Limb (tissue), 2 donors: ENCODE measurements at regions not wholly inside any gene's neighbourhood (a gene's known extent, or its start where the extent isn't known, plus 50 kb on each side); places are given as distances from the start of the nearest gene placed in this dataset.

ENCODE experiments used
- DNase-seq, 2 donors: peaks; one replicate each; pipeline ENCODE4 v3.0.0-alpha.2; 2016; ENCODE audit errors: extremely low spot score in 2 of 2

DNA sequence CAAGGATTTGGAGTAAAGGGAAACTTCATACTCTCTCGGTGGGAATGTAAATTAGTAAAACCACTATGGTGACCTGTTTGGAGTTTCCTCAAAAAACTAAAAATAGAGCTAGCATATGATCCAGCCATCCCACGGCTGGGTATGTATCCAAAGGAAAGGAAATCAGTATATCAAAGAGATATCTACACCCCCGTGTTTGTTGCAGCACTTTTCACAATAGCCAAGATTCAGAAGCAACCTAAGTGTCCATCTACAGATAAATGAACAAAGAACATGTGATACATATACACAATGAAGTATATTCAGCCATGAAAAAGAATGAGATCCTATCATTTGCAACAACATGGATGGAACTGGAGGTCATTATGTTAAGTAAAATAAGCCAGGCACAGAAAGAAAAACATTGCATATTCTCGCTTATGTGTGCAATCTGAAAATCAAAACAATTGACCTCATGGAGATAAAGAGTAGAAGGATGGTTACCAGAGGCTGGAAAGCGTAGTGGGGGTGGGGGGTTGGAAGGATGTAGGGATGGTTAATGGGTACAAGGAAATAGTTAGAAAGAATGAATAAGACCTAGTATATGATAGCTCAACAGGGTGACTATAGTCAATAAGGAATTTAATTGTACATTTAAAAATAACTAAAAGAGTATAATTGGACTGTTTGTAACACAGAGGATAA is 468.0 kb downstream of the BCAT1 start:
- no peak for DNase-seq

DNA sequence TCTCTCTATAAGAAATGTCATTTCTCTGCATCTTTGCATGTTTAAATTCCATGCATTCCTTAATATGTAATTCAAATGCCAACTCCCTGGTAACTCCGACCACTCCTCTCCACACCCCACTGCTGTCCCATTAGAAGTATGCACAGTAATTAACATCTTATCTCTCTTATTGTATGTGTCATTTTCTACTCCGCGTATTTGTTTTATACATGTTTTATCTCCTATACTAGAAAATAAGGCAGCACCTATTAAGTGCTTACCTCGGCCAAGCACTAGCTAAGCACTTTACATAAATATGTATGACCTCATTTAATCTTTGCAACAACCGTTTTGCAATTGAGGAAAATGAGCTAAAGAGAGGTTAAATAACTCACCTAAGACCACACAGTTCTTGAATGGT is 469.8 kb downstream of the BCAT1 start:
- DNase-seq: no peak

DNA sequence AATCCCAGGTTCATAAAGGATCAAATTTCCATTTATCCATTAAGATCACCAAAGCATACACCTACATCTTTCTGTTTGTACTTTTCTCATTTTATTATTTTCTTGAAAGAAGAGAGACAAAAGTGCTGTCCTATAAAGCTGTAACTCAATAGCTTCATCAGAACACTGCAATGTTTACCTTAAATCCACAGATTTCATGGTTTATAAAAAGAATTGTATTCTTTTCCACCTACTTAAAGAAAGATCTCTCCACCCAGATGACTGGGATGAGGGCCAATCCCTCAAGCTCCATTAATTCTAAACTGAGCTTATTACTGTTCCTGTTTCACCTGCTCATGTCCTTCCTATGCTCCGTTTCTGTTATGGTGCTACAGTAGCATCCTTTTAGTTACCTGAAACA is 470.6 kb downstream of the BCAT1 start:
- DNase-seq: no peak

DNA sequence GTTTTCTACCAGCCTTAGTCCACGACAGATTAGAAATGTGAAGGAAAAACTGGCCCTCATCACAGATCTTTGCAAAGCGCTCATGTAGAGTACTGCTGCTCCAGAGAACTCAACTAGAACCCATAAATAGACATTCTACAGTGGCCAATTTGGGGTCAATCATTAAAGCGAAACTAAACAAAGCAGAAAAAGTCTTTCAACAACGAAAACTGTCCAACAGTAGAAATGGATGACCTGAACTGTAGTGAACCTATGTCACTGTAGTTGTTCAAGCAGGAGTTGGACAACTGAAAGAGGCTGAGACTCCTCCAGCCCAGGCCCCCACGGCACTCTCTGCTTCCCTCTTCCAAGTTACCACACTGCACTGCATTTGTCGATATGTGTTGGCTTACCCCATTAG is 472.6 kb downstream of the BCAT1 start:
- DNase-seq: no peak

DNA sequence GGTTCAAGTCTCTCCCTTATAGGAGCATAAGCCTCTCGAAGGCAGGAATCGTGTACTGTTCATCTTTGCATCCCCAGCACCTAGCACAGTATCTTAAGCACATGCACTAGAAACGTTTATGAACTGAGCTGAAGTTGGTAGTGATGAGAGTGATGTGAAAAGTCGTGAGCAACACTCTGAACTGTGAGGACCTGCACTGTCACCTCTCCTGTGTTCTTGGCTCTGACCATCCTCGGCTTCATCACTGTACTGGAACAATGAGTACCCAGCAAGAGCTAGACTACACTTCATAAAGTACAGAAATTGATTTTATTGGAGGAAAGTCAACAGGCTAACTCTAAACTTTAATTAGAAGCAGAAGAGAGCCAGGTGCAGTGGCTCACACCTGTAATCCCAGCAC is 473.6 kb downstream of the BCAT1 start:
- no peak for DNase-seq

DNA sequence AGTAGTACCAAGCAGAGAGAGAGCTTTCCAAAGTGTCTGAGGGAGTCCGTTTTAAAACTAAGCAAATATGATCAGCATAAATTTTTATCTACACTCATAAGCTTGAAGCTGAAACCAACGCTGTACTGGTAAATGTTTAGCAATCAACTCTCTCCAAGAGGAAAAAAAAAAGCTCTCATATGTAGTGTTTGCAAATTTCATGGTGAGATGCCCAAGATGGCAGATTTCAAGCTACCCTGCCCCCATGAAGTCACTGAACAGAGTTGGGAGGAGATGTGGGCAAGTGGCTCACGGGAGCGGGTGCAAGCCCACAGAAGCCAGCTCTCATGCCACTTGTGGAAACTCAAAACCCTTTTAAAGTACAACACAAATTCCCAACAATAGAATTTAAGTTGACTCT is 475.8 kb downstream of the BCAT1 start:
- DNase-seq: no peak

DNA sequence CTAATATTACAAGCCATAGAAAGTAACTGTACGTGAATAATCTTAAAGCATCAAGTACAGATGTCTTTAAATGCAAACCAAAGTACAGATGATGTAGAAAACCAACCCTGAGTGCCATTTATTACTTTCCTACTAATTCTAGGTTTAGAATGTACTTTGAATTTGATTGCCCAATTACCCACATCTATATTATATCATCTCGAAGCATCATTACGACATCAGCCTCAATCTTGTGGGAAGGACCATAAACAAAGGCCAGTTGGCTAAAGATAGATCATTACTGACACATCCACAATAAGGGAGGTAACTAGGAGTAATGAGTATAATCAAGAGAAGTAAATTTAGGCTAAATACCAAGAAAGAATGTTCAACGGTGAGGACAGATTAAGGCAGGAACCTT is 478.9 kb downstream of the BCAT1 start:
- no peak for DNase-seq

DNA sequence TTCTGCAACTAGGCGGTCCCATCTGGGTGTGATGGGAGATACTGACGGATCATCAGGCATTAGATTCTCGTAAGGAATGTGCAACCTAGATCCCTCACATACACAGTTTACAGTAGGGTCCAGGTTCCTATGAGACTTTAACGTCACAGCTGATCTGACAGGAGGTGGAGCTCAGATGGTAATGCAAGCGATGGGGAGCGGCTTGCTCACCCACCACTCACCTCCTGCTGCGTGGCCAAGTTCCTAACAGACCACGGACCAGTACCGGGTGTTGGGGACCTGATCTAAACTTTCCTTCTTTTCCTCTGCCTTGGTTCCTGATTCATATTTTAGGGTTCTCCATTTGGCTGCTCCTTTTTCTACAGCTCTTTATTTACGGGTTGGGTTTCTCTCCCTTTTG is 479.8 kb downstream of the BCAT1 start:
- no peak for DNase-seq

DNA sequence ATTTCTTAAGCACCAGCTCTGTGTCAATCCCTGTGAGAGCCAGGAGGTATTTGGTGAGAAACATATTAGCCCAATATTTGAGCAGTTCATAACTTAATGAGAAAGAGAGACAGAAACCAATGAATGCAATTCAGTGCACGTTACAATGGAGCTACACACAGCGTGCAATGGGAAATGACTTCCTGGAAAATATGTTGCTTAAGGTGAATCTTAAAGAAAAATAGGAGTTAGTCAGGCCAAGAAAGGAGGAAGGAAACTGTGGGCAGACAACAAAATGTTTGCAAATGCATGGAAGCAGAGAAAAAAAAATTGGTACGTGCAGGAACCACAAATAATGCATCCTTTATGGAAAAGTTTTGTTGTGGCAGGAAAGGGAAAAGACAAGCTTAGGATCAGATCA is 481.7 kb downstream of the BCAT1 start:
- DNase-seq: no peak

DNA sequence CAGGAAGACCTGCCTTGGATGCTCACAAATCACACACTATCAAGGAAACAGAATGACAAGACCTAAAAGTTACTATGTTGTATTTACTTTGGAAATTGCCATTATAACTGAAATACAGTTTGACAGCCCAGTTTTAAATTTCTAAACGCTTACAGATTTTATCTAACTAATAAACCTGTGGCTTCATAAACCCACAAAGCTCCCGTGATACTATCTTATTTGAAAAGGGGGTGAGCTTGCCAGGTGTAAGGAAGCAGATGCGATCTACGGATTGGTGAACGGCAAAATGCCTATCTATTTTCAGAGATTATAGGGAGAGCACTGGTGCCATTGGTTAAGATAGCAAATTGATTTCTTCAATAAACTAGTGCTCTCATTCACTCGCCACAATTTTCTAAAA is 485.5 kb downstream of the BCAT1 start:
- DNase-seq: no peak

DNA sequence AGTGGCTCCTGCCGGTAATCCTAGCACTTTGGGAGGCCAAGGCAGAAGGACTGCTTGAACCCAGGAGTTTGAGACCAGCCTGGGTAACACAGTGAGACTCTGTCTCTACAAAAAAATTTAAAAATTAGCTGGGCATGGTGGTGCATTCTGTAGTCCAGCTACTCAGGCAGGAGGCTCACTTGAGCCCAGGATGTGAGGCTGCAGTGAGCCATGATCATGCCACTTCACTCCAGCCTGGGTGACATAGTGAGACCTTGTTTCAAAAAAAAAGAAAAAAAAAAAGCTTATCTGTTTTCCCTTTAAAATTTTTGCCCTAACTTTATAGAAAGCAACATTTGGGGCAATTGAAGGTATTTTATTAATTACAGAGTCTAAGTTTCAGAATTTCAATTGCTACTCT is 486.0 kb downstream of the BCAT1 start:
- no peak for DNase-seq

DNA sequence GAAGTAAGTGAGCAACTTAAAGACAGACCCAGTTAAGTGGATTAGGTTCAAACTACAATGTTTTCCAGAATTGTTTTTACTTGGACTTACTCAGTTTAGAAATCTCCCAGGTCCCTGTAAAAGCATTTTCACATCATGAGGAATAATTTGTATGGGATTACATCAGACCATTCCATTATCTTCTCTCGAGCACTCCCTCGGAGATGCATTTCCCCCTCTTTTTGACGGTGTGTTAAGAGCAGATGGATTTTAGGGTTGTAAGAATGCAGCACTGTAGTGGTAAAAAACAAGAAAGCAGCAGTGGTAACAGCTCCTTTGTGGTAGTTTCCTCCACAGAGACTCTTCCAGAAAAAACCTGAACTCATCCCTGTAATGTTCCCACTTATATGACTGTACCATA is 488.4 kb downstream of the BCAT1 start:
- DNase-seq: no peak

DNA sequence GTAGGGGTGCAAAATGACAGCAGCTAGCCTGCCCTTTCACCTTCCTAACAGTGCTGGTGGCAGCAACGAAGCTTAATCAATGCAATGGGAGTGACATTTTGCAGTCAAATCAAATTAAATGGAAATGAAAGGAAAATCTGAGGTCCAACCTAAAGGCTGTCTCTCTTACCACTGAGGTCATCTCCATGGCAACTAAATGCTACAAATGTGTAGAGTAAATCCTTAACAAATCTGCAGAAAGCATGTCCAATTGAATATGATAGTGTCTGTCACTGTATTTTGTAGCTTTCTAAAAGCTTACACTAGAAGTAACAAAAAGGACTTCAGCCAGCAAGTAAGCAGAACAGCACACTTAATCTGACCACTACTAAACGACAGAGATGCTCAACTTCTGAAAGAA is 488.8 kb downstream of the BCAT1 start:
- DNase-seq: no peak

DNA sequence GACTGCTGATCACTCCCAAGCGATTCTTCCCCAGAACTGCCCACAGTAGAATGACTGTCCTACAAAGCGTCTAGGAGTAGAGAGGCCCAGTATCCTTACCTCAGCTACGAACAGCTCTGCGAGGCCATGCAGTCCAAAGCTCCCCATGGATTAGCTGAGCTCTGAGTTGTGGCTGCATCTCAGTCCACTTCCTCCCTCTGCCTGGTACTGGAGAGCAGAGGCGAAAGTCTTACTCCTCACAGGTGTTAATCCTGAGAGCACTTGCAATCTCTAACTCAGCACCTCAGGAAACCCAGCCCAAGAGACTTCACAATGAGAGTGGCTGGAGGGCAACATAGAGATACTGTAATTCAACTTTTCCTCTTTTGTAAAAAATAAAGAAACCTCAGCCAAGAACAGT is 493.1 kb downstream of the BCAT1 start:
- no peak for DNase-seq

DNA sequence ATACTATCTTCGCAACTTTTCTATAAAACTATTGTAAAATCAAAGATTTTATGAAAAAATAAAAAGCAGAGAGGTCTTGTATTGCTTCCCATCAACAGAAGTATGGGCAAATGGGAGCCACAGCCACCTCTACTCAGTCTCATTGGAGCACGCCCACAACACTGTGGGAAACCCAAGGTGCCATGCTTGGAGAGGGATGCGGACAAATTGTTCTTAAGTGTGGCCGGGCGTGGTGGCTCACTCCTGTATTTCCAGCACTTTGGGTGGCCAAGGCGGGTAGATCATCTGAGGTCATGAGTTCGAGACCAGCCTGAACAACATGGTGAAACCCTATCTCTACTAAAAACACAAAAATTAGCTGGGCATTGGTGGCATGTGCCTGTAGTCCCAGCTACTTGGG is 498.2 kb upstream of the SOX5 start:
- DNase-seq: no peak

DNA sequence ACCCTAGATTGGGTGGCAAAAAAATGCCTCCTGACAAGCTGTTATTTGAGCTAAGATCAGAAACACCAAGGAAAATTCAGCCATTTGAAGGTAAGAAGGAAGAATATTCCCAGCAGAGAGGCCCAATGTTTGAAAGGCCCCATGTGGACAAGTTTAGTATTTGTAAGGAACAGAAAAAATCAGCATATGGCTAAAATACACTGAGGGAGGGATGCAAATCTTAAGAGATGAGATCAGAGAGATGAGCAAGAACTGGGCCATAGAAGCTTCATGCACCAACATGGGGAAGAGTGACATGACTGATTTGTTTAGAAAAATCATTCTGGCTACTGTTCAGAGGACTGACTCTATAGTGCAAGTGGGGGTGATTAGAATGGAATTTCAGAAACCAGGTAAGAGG is 496.8 kb upstream of the SOX5 start:
- no peak for DNase-seq

DNA sequence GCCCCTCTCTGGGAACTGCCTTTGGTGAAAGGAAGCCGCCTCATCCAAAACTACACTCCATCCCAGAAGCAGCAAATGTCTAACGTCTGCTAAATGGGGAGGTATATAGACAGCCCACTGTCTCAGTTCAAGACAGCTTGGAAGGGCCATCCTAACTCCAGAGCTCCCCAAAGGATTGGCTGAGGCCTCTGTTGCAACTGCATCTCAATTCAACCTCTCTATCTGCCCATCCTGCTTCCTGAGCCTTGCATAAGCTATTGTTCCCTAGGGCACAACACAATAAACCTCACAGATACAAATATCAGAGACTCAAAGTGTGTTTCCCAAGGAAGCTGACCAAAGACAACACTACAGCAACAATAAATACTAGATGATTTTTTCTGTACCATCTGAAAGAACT is 495.2 kb upstream of the SOX5 start:
- no peak for DNase-seq

DNA sequence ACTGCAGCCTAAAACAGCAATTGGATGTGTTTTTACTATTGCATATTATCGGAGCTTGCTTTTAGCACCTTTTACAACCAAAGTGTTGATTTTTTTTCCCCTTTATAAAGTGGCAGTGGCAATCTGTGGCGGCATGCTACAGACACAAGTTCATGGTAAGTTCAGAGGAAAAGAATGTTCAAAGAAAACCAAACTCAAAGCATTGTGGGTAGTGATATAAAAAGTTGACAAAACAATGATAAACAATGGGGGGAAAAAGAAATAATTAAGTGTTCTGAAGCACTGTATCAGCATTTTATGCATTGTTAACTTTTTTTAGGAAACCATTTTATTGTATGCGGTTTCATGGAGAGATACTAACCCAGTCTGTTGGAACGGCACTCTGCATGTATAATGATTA is 492.0 kb upstream of the SOX5 start:
- no peak for DNase-seq

DNA sequence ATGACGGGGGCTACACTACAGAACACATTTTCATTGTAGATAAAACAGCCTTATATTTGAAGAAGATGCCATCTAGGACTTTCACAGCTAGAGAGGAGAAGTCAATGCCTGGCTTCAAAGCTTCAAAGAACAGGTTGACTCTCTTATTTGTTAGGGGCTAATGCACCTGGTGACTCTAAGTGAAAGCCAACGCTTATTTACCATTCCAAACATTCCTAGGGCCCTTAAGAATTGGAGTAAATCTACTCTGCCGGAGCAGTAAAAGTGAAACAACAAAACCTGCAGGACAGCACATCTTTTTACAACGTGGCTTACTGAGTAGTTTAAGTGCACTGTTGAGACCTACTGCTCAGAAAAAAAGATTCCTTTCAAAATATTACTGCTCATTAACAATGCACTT is 487.2 kb upstream of the SOX5 start:
- no peak for DNase-seq

DNA sequence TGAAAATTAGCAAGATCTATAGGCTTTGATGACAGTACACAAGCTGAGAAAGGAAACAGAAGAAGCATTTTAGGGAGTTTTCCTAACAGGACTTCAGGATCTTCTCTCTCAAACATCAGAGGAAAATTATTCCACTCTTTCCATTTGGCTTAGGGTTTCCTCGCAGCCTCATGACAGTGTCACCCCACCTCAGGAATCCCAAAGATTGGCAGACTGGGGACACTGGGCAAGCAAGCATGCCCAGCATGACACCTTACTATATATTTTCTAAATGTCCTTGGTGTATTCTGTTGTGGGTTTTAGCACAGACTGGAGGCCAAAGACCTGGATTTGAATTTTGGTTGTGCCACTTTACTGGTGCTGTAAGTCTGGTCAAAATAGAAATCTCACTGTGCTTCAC is 482.4 kb upstream of the SOX5 start:
- DNase-seq: no peak

DNA sequence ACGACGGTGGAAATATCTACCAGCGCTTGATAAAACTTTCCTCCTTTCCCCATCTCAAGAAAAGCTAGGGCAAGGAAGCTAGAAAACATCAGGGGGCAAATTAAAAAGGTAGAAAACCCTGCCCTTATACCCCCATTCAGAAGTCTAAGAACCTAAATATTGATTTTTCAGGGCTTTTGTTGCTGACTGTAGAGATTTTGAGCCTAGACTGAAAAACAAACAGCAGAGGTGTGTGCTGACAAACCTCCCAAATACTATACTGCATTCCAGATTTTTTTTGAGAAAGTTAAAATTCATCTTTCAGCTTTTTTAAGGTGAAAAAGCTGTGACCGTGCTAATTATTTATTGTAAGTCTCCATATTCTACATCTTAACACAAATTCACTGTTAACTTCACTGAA is 478.3 kb upstream of the SOX5 start:
- DNase-seq: no peak

DNA sequence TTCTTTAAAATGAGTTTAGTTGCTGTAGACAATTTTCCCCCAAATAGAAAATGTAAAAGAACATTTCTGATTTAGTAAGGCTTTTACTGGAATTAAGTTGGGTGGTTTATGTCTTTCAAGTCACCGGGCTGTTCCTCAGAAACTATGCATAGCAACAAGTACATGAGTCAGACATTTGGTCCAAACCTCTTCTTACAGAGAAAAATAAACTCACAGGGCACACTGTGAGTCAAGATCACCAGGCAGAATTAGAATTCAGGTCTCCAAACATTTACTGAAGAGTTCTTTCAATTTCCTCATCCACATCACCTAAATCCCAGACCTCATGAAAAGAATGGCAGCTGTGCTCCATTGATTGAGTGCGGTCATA is 476.1 kb upstream of the SOX5 start:
- no peak for DNase-seq

DNA sequence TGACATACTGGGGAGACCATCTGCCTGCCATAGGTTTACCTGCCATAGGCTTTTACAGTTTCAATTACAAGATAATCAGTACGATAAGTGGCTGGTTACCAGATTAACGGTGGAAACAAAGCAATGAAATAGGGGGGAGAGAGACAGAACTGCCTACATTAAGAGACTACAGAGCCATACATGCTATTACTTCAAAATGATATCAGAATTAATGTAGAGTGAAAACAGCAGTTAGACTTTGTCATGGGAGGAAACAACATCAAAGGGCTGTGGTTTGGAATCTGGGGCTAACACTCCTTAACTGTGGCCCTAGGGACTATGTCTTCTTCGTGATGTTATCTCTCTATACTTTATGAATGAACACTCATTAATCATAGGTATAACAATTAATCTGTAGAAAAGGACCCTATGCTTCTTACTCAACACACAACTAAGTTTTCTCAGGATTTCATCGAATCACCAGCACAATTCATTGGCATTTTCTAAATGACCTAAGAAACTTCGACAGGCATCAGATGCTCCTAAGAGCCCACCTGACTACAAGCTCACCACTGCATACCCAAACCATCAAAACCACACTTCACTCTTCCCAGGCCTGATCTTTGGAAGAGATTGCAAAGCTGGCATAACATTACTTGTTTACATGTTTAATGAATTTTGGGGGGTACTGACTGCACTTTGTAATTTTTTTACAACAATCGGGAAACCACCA is 475.6 kb upstream of the SOX5 start:
- no peak for DNase-seq

DNA sequence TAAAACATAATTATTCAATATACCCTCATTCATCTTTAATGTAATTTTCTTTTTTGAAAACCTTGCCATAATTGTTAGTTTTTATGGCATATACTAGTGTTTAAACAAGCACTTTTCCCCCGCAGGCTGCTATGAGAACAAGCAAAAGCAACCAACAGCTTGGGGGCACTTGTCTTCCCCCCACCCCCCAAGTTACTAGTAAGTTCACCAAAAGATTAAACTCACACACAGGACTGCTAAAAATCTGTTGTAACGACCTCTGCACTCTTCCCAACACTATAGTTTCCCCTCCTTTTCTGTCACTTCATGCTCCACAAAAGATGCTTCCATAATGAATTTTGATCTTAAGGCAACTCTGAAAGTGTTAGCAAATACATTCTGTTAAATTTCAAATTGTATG is 474.9 kb upstream of the SOX5 start:
- no peak for DNase-seq
